GM12891 (cell line): ENCODE measurements at regions not wholly inside any gene's neighbourhood (a gene's known extent, or its start where the extent isn't known, plus 50 kb on each side); places are given as distances from the start of the nearest gene placed in this dataset.

Experiments
- POLR2A ChIP-seq: IDR thresholded peaks from 2 replicates; pipeline ENCODE4 v1.6.1; 2011; ENCODE audit warnings: low read depth, low read length, control low read depth
- TAF1 ChIP-seq: IDR thresholded peaks from 2 replicates; pipeline ENCODE4 v1.6.1; 2011; ENCODE audit warnings: low read depth, low read length, control low read depth

- no peak for TF ChIP-seq POLR2A
- TF ChIP-seq TAF1: no peak
Observed at GRCh38 chr12:25699454-25699853, 146.4 kb upstream of the LMNTD1 start.
